HEK293 (cell line): ENCODE measurements at regions not wholly inside any gene's neighbourhood (a gene's known extent, or its start where the extent isn't known, plus 50 kb on each side); places are given as distances from the start of the nearest gene placed in this dataset.
A peak's percentile ranks its signal among the peaks of the same experiment; 100 is the strongest.

Experiments
- CTCF ChIA-PET: fragments of 350-600 bp; formaldehyde crosslinking; extraction: SDS; loops from one replicate; lab custom pipeline; 2021; ENCODE audit warnings: antibody characterized with exemption; lab: Yijun Ruan, JAX
- POLR2A ChIA-PET: fragments of 300-600 bp; formaldehyde crosslinking; extraction: SDS; loops from one replicate; lab custom pipeline; 2020; ENCODE audit warnings: antibody characterized with exemption, inconsistent platforms; lab: Yijun Ruan, JAX
- H3K27ac ChIP-seq: fragments of 200-500 bp; sonication (Bioruptor generic); 2 replicates; pipeline ENCODE4 v1.5.1; 2014; ENCODE audit warnings: low read depth, low read length, control low read depth, inconsistent platforms; ENCODE audit errors: extremely low read depth
- H3K36me3 ChIP-seq, 2 experiments: fragments of 200-500 bp in 1 of 2; sonication (Bioruptor generic) in 1 of 2; 1 replicate in 1 of 2; 2 replicates in 1 of 2; pipeline ENCODE4 v1.5.1; 2014 to 2017; ENCODE audit warnings: inconsistent platforms in 2 of 2, low read length in 2 of 2; ENCODE audit not compliant: control insufficient read depth in 2 of 2, insufficient read depth in 1 of 2
- H3K4me1 ChIP-seq: fragments of 200-500 bp; sonication (Bioruptor generic); 2 replicates; pipeline ENCODE4 v1.5.1; 2014; ENCODE audit warnings: mild to moderate bottlenecking, low read length, inconsistent platforms; ENCODE audit not compliant: control insufficient read depth, insufficient read depth
- H3K4me3 ChIP-seq: 2 replicates; pipeline ENCODE4 v1.5.1; 2011; ENCODE audit warnings: low read depth, mild to moderate bottlenecking, control low read depth, low read length, moderate library complexity
- H3K9me3 ChIP-seq: fragments of 200-500 bp; sonication (Bioruptor generic); 2 replicates; pipeline ENCODE4 v1.5.1; 2014; ENCODE audit warnings: low read depth, low read length, inconsistent platforms; ENCODE audit not compliant: control insufficient read depth, insufficient read depth
- BCL6B ChIP-seq: fragments of 450-650 bp; formaldehyde crosslinking; IDR thresholded peaks from 2 replicates; pipeline ENCODE4 v1.5.1; 2017; ENCODE audit warnings: missing biosample characterization, missing genetic modification characterization
- GLI4 ChIP-seq: fragments of 450-650 bp; formaldehyde crosslinking; IDR thresholded peaks from 2 replicates; pipeline ENCODE4 v1.5.1; 2016; ENCODE audit warnings: missing biosample characterization, missing genetic modification characterization
- PRDM2 ChIP-seq: fragments of 450-650 bp; formaldehyde crosslinking; IDR thresholded peaks from 2 replicates; pipeline ENCODE4 v1.5.1; 2016; ENCODE audit warnings: missing biosample characterization, missing genetic modification characterization, borderline replicate concordance
- SP7 ChIP-seq: fragments of 450-650 bp; formaldehyde crosslinking; IDR thresholded peaks from 2 replicates; pipeline ENCODE4 v1.5.1; 2016; ENCODE audit warnings: missing biosample characterization, missing genetic modification characterization
- ZFP37 ChIP-seq: fragments of 450-650 bp; formaldehyde crosslinking; IDR thresholded peaks from 2 replicates; pipeline ENCODE4 v1.5.1; 2016; ENCODE audit warnings: missing biosample characterization, missing genetic modification characterization
- ZFP41 ChIP-seq: fragments of 450-650 bp; formaldehyde crosslinking; IDR thresholded peaks from 2 replicates; pipeline ENCODE4 v1.5.1; 2016; ENCODE audit warnings: missing biosample characterization, missing genetic modification characterization, borderline replicate concordance
- ZNF112 ChIP-seq: fragments of 450-650 bp; formaldehyde crosslinking; IDR thresholded peaks from 2 replicates; pipeline ENCODE4 v1.5.0; 2017; ENCODE audit warnings: missing biosample characterization, missing genetic modification characterization
- ZNF121 ChIP-seq: fragments of 450-650 bp; formaldehyde crosslinking; IDR thresholded peaks from 2 replicates; pipeline ENCODE4 v1.5.1; 2016; ENCODE audit warnings: missing biosample characterization, missing genetic modification characterization
- ZNF132 ChIP-seq: fragments of 450-650 bp; formaldehyde crosslinking; IDR thresholded peaks from 2 replicates; pipeline ENCODE4 v1.5.1; 2017; ENCODE audit warnings: missing biosample characterization, missing genetic modification characterization, borderline replicate concordance
- ZNF350 ChIP-seq: fragments of 450-650 bp; formaldehyde crosslinking; IDR thresholded peaks from 2 replicates; pipeline ENCODE4 v1.5.0; 2017; ENCODE audit warnings: missing biosample characterization, mild to moderate bottlenecking, missing genetic modification characterization
- ZNF362 ChIP-seq: fragments of 450-650 bp; formaldehyde crosslinking; IDR thresholded peaks from 2 replicates; pipeline ENCODE4 v1.5.1; 2016; ENCODE audit warnings: missing biosample characterization, missing genetic modification characterization
- ZNF366 ChIP-seq: fragments of 450-650 bp; formaldehyde crosslinking; conservative IDR thresholded peaks from 2 replicates; pipeline ENCODE4 v1.5.1; 2016; ENCODE audit warnings: missing biosample characterization, missing genetic modification characterization
- ZNF416 ChIP-seq: fragments of 450-650 bp; formaldehyde crosslinking; IDR thresholded peaks from 2 replicates; pipeline ENCODE4 v1.5.1; 2016; ENCODE audit warnings: missing biosample characterization, missing genetic modification characterization
- ZNF423 ChIP-seq: fragments of 450-650 bp; formaldehyde crosslinking; IDR thresholded peaks from 2 replicates; pipeline ENCODE4 v1.5.1; 2016; ENCODE audit warnings: missing biosample characterization, missing genetic modification characterization
- ZNF549 ChIP-seq: fragments of 450-650 bp; IDR thresholded peaks from 2 replicates; pipeline ENCODE4 v1.5.1; 2018; ENCODE audit warnings: missing biosample characterization, missing genetic modification characterization, mild to moderate bottlenecking, inconsistent platforms, moderate library complexity
- ZNF580 ChIP-seq: fragments of 450-650 bp; formaldehyde crosslinking; IDR thresholded peaks from 2 replicates; pipeline ENCODE4 v1.5.1; 2016; ENCODE audit warnings: missing biosample characterization, missing genetic modification characterization
- ZNF600 ChIP-seq: fragments of 450-650 bp; formaldehyde crosslinking; IDR thresholded peaks from 2 replicates; pipeline ENCODE4 v1.5.1; 2016; ENCODE audit warnings: missing biosample characterization, missing genetic modification characterization
- ZNF621 ChIP-seq: fragments of 450-650 bp; formaldehyde crosslinking; IDR thresholded peaks from 2 replicates; pipeline ENCODE4 v1.5.1; 2017; ENCODE audit warnings: missing biosample characterization, missing genetic modification characterization
- ZNF624 ChIP-seq: fragments of 450-650 bp; formaldehyde crosslinking; IDR thresholded peaks from 2 replicates; pipeline ENCODE4 v1.5.1; 2017; ENCODE audit warnings: missing biosample characterization, missing genetic modification characterization
- ZNF704 ChIP-seq: fragments of 450-650 bp; formaldehyde crosslinking; IDR thresholded peaks from 2 replicates; pipeline ENCODE4 v1.5.1; 2016; ENCODE audit warnings: missing biosample characterization, missing genetic modification characterization
- ZNF768 ChIP-seq: fragments of 450-650 bp; formaldehyde crosslinking; IDR thresholded peaks from 2 replicates; pipeline ENCODE4 v1.5.1; 2018; ENCODE audit warnings: missing biosample characterization, mild to moderate bottlenecking, missing genetic modification characterization
- ZNF776 ChIP-seq: fragments of 450-650 bp; formaldehyde crosslinking; IDR thresholded peaks from 2 replicates; pipeline ENCODE4 v1.5.0; 2017; ENCODE audit warnings: missing biosample characterization, missing genetic modification characterization, borderline replicate concordance
- ZNF777 ChIP-seq: fragments of 450-650 bp; formaldehyde crosslinking; IDR thresholded peaks from 2 replicates; pipeline ENCODE4 v1.5.1; 2017; ENCODE audit warnings: missing biosample characterization, missing genetic modification characterization, borderline replicate concordance
- ZSCAN4 ChIP-seq: fragments of 450-650 bp; formaldehyde crosslinking; IDR thresholded peaks from 2 replicates; pipeline ENCODE4 v1.5.1; 2017; ENCODE audit warnings: missing biosample characterization, missing genetic modification characterization

GRCh38 chr12:11499806-11500187, 104.4 kb upstream of the PRB2 start:
- Histone ChIP-seq H3K27ac (no peak overlapping the region), H3K9me3 (no peaks in the 10 kb centered on the region), H3K4me3 (no peak overlapping the region), H3K4me1 (no peaks in the 10 kb centered on the region)
- POLR2A ChIA-PET: interaction anchor here (0.6 kb wide), 1 partner anchor 328 kb away, joined by 3 read pairs; no protein-coding TSS in a partner anchor
- TF ChIP-seq ZFP37 (tag by site-specific recombination) (no peak), SP7 (tag by site-specific recombination) (no peak), ZNF549 (tag by site-specific recombination) (no peak), GLI4 (no peak), ZNF423 (tag by site-specific recombination) (no peak), ZNF132 (tag by site-specific recombination) (no peak), ZNF600 (tag by site-specific recombination) (no peak), ZNF768 (no peak), ZNF580 (tag by site-specific recombination) (no peak), ZNF350 (tag by site-specific recombination) (no peak), ZNF112 (tag by site-specific recombination) (no peak), ZFP41 (tag by site-specific recombination) (no peak), ZNF776 (tag by site-specific recombination) (no peak)
- TF ChIP-seq, all 188 proteins: peak for 0
- no peaks in the 10 kb centered on the region for H3K36me3 ChIP-seq
- CTCF ChIA-PET: interaction anchor here (0.6 to 0.7 kb wide), 2 partner anchors 8 to 825 kb away, joined by 3 read pairs; no protein-coding TSS in a partner anchor

- CTCF ChIA-PET: interaction anchor here (0.6 to 0.7 kb wide), 3 partner anchors 8 to 826 kb away, joined by 3 read pairs; no protein-coding TSS in a partner anchor
- Histone ChIP-seq H3K36me3 (no peaks in the 10 kb centered on the region), H3K9me3 (no peaks in the 10 kb centered on the region), H3K27ac (no peak overlapping the region), H3K4me3 (peak overlapping the region; percentile 10), H3K4me1 (no peaks in the 10 kb centered on the region)
- POLR2A ChIA-PET: interaction anchor here (0.6 kb wide), 1 partner anchor 329 kb away, joined by 3 read pairs; no protein-coding TSS in a partner anchor
- TF ChIP-seq PRDM2 (tag by site-specific recombination) (no peak), ZNF350 (tag by site-specific recombination) (no peak), ZNF416 (tag by site-specific recombination) (no peak), ZNF704 (tag by site-specific recombination) (no peak), ZNF777 (tag by site-specific recombination) (no peak), ZNF624 (tag by site-specific recombination) (no peak), ZSCAN4 (no peak), ZNF621 (tag by site-specific recombination) (no peak), BCL6B (tag by site-specific recombination) (no peak), ZNF366 (no peak), ZNF362 (tag by site-specific recombination) (no peak), ZNF121 (tag by site-specific recombination) (no peak)
These were observed 105.0 kb upstream of the PRB2 start for GRCh38 chr12:11500188-11500860.
